ENCODE measurements at regions not wholly inside any gene's neighbourhood (a gene's known extent, or its start where the extent isn't known, plus 50 kb on each side); places are given as distances from the start of the nearest gene placed in this dataset.

DNA sequence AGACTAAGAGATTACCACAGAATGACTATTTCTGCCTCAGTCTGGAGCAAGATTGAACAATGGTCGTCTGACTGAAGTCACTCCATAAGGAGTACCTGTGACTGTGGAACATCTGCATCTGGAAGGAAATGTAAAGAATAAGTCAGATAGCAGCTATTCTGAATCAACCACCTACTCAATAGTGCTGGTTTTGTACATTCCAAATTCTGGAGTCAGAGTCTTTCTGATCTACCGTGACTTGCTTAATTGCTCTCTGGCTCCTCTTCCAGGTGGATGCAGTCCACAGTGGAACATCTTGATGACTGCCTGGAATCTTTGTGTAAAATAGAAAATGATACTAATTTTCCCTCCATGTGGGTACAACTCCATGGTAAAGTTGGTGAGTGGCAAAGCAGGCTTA lies 156.3 kb upstream of the SEMA3C start:
- Histone ChIP-seq H2BK5ac (ENCODE audit: low read depth, low read length) (no peak overlapping the region), H3K9me3 (ENCODE audit: insufficient read depth in 2 of 2, low read depth in 1 of 2, low read length in 1 of 2) (peaks cover 7 to 18% of the 10 kb centered on the region in 2 experiments; a peak in 2 of 4 replicates), H3K9ac (replicated peaks in 1 of 4; ENCODE audit: extremely low read depth in 1 of 4, low read depth in 3 of 4, low read length in 3 of 4) (no peak overlapping the region), H4K8ac (ENCODE audit: extremely low read depth, insufficient read depth, low read length) (no peak overlapping the region), H3K14ac (ENCODE audit: insufficient read length) (no peak overlapping the region), H3K27ac (ENCODE audit: low read depth, low read length) (no peak overlapping the region), H2BK15ac (ENCODE audit: low read length) (no peak overlapping the region), H2AK5ac (ENCODE audit: low read depth, low read length) (no peak overlapping the region), H3K4me3 (ENCODE audit: extremely low read depth in 1 of 4, insufficient read depth in 2 of 4, low read depth in 3 of 4, low read length in 4 of 4) (no peak overlapping the region), H3K4ac (replicated peaks; ENCODE audit: insufficient read length, low read depth, low read length) (no peak overlapping the region), H2BK20ac (ENCODE audit: low read length) (no peak overlapping the region), H3K18ac (ENCODE audit: extremely low read depth, low read length) (no peak overlapping the region), H2BK12ac (ENCODE audit: low read depth, low read length) (no peak overlapping the region), H3K23ac (ENCODE audit: insufficient read length) (no peak overlapping the region), H3K27me3 (replicated peaks in 1 of 4; ENCODE audit: control insufficient read depth in 3 of 4, extremely low read depth in 1 of 4, insufficient read depth in 3 of 4, low read length in 3 of 4) (no peaks in the 10 kb centered on the region), H4K91ac (replicated peaks; ENCODE audit: insufficient read length, low read length) (no peak overlapping the region), H2AFZ (ENCODE audit: low read length) (no peak overlapping the region), H4K5ac (ENCODE audit: insufficient read length, low read depth, low read length) (no peak overlapping the region), H3K4me2 (ENCODE audit: insufficient read depth in 1 of 2, low read depth in 2 of 2, low read length in 2 of 2) (no peak overlapping the region), H4K20me1 (replicated peaks in 1 of 2; ENCODE audit: control insufficient read depth in 1 of 2, insufficient read depth in 2 of 2, low read length in 2 of 2) (no peaks in the 10 kb centered on the region), H2BK120ac (replicated peaks; ENCODE audit: low read depth, low read length) (no peak overlapping the region), H3K79me1 (ENCODE audit: low read depth, low read length) (no peaks in the 10 kb centered on the region), H3K79me2 (ENCODE audit: control insufficient read depth in 1 of 2, insufficient read depth in 2 of 2, low read length in 2 of 2) (no peaks in the 10 kb centered on the region), H3K4me1 (replicated peaks in 1 of 4; ENCODE audit: control insufficient read depth in 3 of 4, insufficient read depth in 4 of 4, low read length in 3 of 4) (no peaks in the 10 kb centered on the region), H3K23me2 (ENCODE audit: low read depth, low read length) (no peaks in the 10 kb centered on the region), H3K56ac (replicated peaks; ENCODE audit: insufficient read length, low read depth, low read length) (no peak overlapping the region), H3K36me3 (ENCODE audit: control insufficient read depth in 2 of 4, insufficient read depth in 4 of 4, low read length in 3 of 4) (peaks cover 0 to 4% (median 0%) of the 10 kb centered on the region in 4 experiments; a peak in 1 of 8 replicates)
- 91% methylated on average over 2 of the region's 2 CpGs; no CpG with 5 or more reads in 1 of the 2 experiments for WGBS, 2 experiments (ENCODE audit: extremely low coverage in 1 of 2, insufficient coverage in 1 of 2, insufficient read length in 1 of 2, insufficient replicate concordance in 2 of 2, low coverage in 1 of 2, low lambda C conversion rate in 2 of 2, missing lambda C conversion rate in 1 of 2)
- POLR2A ChIA-PET (ENCODE audit: partially characterized antibody) = no interaction called here
- CTCF ChIA-PET (ENCODE audit: partially characterized antibody) = no interaction called here
- DNase-seq (ENCODE audit: low read depth in 1 of 2, low spot score in 2 of 2) (no peak), FAIRE-seq (no peak)
- no peak for TF ChIP-seq SRF (IDR thresholded peaks at IDR 0.05; ENCODE audit: low read depth, low read length)
- TF ChIP-seq TCF12 (IDR thresholded peaks at IDR 0.05; ENCODE audit: low read depth, low read length) = no peak
- TF ChIP-seq RFX5 (IDR thresholded peaks at IDR 0.05; ENCODE audit: borderline replicate concordance, low read depth, low read length) = no peak
- TF ChIP-seq, protein P1, sequence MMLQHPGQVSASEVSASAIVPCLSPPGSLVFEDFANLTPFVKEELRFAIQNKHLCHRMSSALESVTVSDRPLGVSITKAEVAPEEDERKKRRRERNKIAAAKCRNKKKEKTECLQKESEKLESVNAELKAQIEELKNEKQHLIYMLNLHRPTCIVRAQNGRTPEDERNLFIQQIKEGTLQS (IDR thresholded peaks at IDR 0.05; ENCODE audit: insufficient read depth, low read depth, low read length) = no peak
- no peak for TF ChIP-seq BCL11A (IDR thresholded peaks at IDR 0.05; ENCODE audit: low read depth in 2 of 2, low read length in 2 of 2)
- TF ChIP-seq POU5F1 (IDR thresholded peaks at IDR 0.05; ENCODE audit: low read depth, low read length) = no peak
